MCF 10A (cell line): ENCODE measurements at regions not wholly inside any gene's neighbourhood (a gene's known extent, or its start where the extent isn't known, plus 50 kb on each side); places are given as distances from the start of the nearest gene placed in this dataset.
A peak's percentile ranks its signal among the peaks of the same experiment; 100 is the strongest.

Experiments
- BruUV-seq: library from RNA; stranded (reverse); fragments of 400-500 nt; replicated peaks from 2 replicates; lab custom pipeline; 2021; lab: Mats Ljungman, UMichigan
- CTCF ChIA-PET: fragments of 300-600 bp; sonication (Branson Sonifier 250); formaldehyde crosslinking; extraction: SDS; loops from one replicate; lab custom pipeline; 2021; ENCODE audit warnings: antibody characterized with exemption, inconsistent platforms; lab: Yijun Ruan, JAX
- POLR2A ChIA-PET: fragments of 300-600, 350-650 bp; sonication (Branson Sonifier 250); formaldehyde crosslinking; extraction: SDS; loops from one replicate; lab custom pipeline; 2020; ENCODE audit warnings: antibody characterized with exemption, inconsistent platforms; lab: Yijun Ruan, JAX
- DNase-seq: peaks from one replicate; pipeline ENCODE4 v3.0.0-alpha.2; 2018; ENCODE audit not compliant: unreplicated experiment
- H3K27ac Mint-ChIP-seq: one replicate; pipeline ENCODE4 v1.8.0; 2022; ENCODE audit warnings: mild to moderate bottlenecking, low read depth, mixed read lengths; ENCODE audit not compliant: unreplicated experiment
- H3K27me3 Mint-ChIP-seq: one replicate; pipeline ENCODE4 v1.8.0; 2022; ENCODE audit warnings: mixed read lengths; ENCODE audit not compliant: insufficient read depth, unreplicated experiment
- H3K36me3 Mint-ChIP-seq: one replicate; pipeline ENCODE4 v1.8.0; 2022; ENCODE audit warnings: mild to moderate bottlenecking, moderate library complexity, mixed read lengths; ENCODE audit not compliant: insufficient read depth, unreplicated experiment
- H3K4me1 Mint-ChIP-seq: one replicate; pipeline ENCODE4 v1.8.0; 2022; ENCODE audit warnings: mixed read lengths; ENCODE audit not compliant: insufficient read depth, unreplicated experiment
- H3K4me3 Mint-ChIP-seq: one replicate; pipeline ENCODE4 v1.8.0; 2022; ENCODE audit warnings: mild to moderate bottlenecking, moderate library complexity, mixed read lengths; ENCODE audit not compliant: unreplicated experiment
- H3K9me3 Mint-ChIP-seq: one replicate; pipeline ENCODE4 v1.8.0; 2022; ENCODE audit warnings: mixed read lengths; ENCODE audit not compliant: unreplicated experiment
- CTCF ChIP-seq: fragments of 200-600 bp; IDR thresholded peaks from one replicate; pipeline ENCODE4 v1.8.0; 2022; ENCODE audit warnings: antibody characterized with exemption, mild to moderate bottlenecking; ENCODE audit not compliant: unreplicated experiment
- intact Hi-C: fragments of 100-400 bp; cut with micrococcal nuclease; formaldehyde crosslinking; loops from 2 replicates; pipeline ENCODE4 v1.14.1; 2022

GRCh38 chrX:39613482-39613995 is 484.2 kb downstream of the BCOR start:
- no peak for TF ChIP-seq CTCF
- CTCF ChIA-PET, result no interaction called here
- DNase-seq, result peak; percentile 35
- no peak overlapping the region for H3K4me3 Mint-ChIP-seq
- intact Hi-C loops, result no loop called here
- BruUV-seq, result no TSS peak
- H3K27ac Mint-ChIP-seq, result no peak overlapping the region
- H3K9me3 Mint-ChIP-seq, result no peaks in the 10 kb centered on the region
- peaks cover 84% of the 10 kb centered on the region for H3K27me3 Mint-ChIP-seq
- peaks cover 6% of the 10 kb centered on the region for H3K36me3 Mint-ChIP-seq
- H3K4me1 Mint-ChIP-seq, result peaks cover 9% of the 10 kb centered on the region
- POLR2A ChIA-PET, result interaction anchor here (0.7 kb wide), 1 partner anchor 653 kb away, joined by 3 read pairs; no protein-coding TSS in a partner anchor

GRCh38 chrX:39613997-39614679 is 483.6 kb downstream of the BCOR start:
- Mint-ChIP-seq H3K36me3 (peaks cover 6% of the 10 kb centered on the region), H3K4me3 (no peak overlapping the region), H3K27me3 (peaks cover 87% of the 10 kb centered on the region), H3K9me3 (no peaks in the 10 kb centered on the region), H3K27ac (no peak overlapping the region), H3K4me1 (peaks cover 9% of the 10 kb centered on the region)
- peak; percentile 11 for DNase-seq
- no peak for TF ChIP-seq CTCF
- intact Hi-C loops, result no loop called here
- CTCF ChIA-PET, result no interaction called here
- no TSS peak for BruUV-seq
- POLR2A ChIA-PET, result interaction anchor here (0.7 kb wide), 1 partner anchor 653 kb away, joined by 3 read pairs; no protein-coding TSS in a partner anchor

GRCh38 chrX:39614680-39614998 is 483.1 kb downstream of the BCOR start:
- ChIA-PET POLR2A (no interaction called here), CTCF (no interaction called here)
- Mint-ChIP-seq H3K9me3 (no peaks in the 10 kb centered on the region), H3K4me3 (no peak overlapping the region), H3K27me3 (peaks cover 91% of the 10 kb centered on the region), H3K36me3 (peaks cover 6% of the 10 kb centered on the region), H3K4me1 (peaks cover 9% of the 10 kb centered on the region), H3K27ac (no peak overlapping the region)
- intact Hi-C loops, result no loop called here
- DNase-seq, result no peak
- TF ChIP-seq CTCF, result no peak
- BruUV-seq, result no TSS peak

- peaks cover 6% of the 10 kb centered on the region for H3K36me3 Mint-ChIP-seq
- no peak for DNase-seq
- intact Hi-C loops, result no loop called here
- no peak overlapping the region for H3K4me3 Mint-ChIP-seq
- BruUV-seq, result no TSS peak
- H3K27me3 Mint-ChIP-seq, result peaks cover 85% of the 10 kb centered on the region
- peaks cover 9% of the 10 kb centered on the region for H3K4me1 Mint-ChIP-seq
- H3K27ac Mint-ChIP-seq, result no peak overlapping the region
- ChIA-PET CTCF (interaction anchor here (0.7 kb wide), 1 partner anchor 739 kb away, joined by 3 read pairs; no protein-coding TSS in a partner anchor), POLR2A (no interaction called here)
- TF ChIP-seq CTCF, result no peak
- no peaks in the 10 kb centered on the region for H3K9me3 Mint-ChIP-seq
These were observed 481.5 kb downstream of the BCOR start for GRCh38 chrX:39616098-39616729.
